GM23338 (cell line): ENCODE measurements at regions not wholly inside any gene's neighbourhood (a gene's known extent, or its start where the extent isn't known, plus 50 kb on each side); places are given as distances from the start of the nearest gene placed in this dataset.

ENCODE experiments used
- ATAC-seq: fragments of 200-7000 bp; cut with Tn5 transposase; 3 replicates; pipeline ENCODE4 v1.9.1; 2020
- DNase-seq: peaks from one replicate; pipeline ENCODE4 v3.0.0-alpha.2; 2015; ENCODE audit warnings: low spot score
- H2AFZ ChIP-seq: fragments of 200-600 bp; sonication (generic); 2 replicates; pipeline ENCODE4 v1.8.0; 2016; ENCODE audit warnings: antibody characterized with exemption, mild to moderate bottlenecking, moderate library complexity
- H3F3A ChIP-seq: fragments of 200-600 bp; sonication (generic); replicated peaks from 2 replicates; pipeline ENCODE4 v1.8.0; 2017; ENCODE audit warnings: antibody characterized with exemption, mixed run types, low read depth
- H3K27ac ChIP-seq: fragments of 200-600 bp; sonication (generic); 2 replicates; pipeline ENCODE4 v1.6.1; 2016; ENCODE audit warnings: low read depth
- H3K27me3 ChIP-seq: fragments of 200-600 bp; sonication (generic); 2 replicates; pipeline ENCODE4 v1.8.0; 2016; ENCODE audit warnings: mild to moderate bottlenecking, mixed run types, moderate library complexity; ENCODE audit not compliant: insufficient read depth
- H3K36me3 ChIP-seq: fragments of 200-600 bp; sonication (generic); 2 replicates; pipeline ENCODE4 v1.8.0; 2016; ENCODE audit warnings: mild to moderate bottlenecking; ENCODE audit not compliant: insufficient read depth
- H3K4me1 ChIP-seq: fragments of 200-600 bp; sonication (generic); 2 replicates; pipeline ENCODE4 v1.8.0; 2016; ENCODE audit warnings: mild to moderate bottlenecking, moderate library complexity; ENCODE audit not compliant: insufficient read depth
- H3K4me2 ChIP-seq: fragments of 200-600 bp; sonication (generic); 2 replicates; pipeline ENCODE4 v1.7.1; 2017; ENCODE audit warnings: mixed run types
- H3K4me3 ChIP-seq: fragments of 200-600 bp; sonication (generic); 2 replicates; pipeline ENCODE4 v1.6.1; 2016; ENCODE audit warnings: mixed run types
- H3K79me2 ChIP-seq: fragments of 200-600 bp; sonication (generic); replicated peaks from 2 replicates; pipeline ENCODE4 v1.8.0; 2017; ENCODE audit warnings: mild to moderate bottlenecking; ENCODE audit not compliant: insufficient read depth
- H3K9me2 ChIP-seq: fragments of 200-600 bp; sonication (generic); 2 replicates; pipeline ENCODE4 v1.8.0; 2017; ENCODE audit not compliant: insufficient read depth
- H4K20me1 ChIP-seq: fragments of 200-600 bp; sonication (generic); replicated peaks from 2 replicates; pipeline ENCODE4 v1.8.0; 2017; ENCODE audit warnings: mild to moderate bottlenecking; ENCODE audit not compliant: insufficient read depth
- H3K27ac Mint-ChIP-seq: 2 replicates; pipeline ENCODE4 v1.8.0; 2020; ENCODE audit warnings: inconsistent platforms, mild to moderate bottlenecking, moderate library complexity, mixed read lengths
- H3K27me3 Mint-ChIP-seq: 3 replicates; pipeline ENCODE4 v1.8.0; 2022; ENCODE audit warnings: low read depth, mild to moderate bottlenecking, moderate library complexity, mixed read lengths, inconsistent platforms; ENCODE audit not compliant: insufficient read depth, poor library complexity
- H3K36me3 Mint-ChIP-seq: 3 replicates; pipeline ENCODE4 v1.8.0; 2021; ENCODE audit warnings: low read depth, mild to moderate bottlenecking, inconsistent platforms, moderate library complexity, mixed read lengths
- H3K4me1 Mint-ChIP-seq: 3 replicates; pipeline ENCODE4 v1.8.0; 2020; ENCODE audit warnings: mild to moderate bottlenecking, inconsistent platforms, mixed read lengths
- H3K4me3 Mint-ChIP-seq: 3 replicates; pipeline ENCODE4 v1.8.0; 2021; ENCODE audit warnings: moderate library complexity, mild to moderate bottlenecking, inconsistent platforms, mixed read lengths
- H3K9me3 Mint-ChIP-seq: 3 replicates; pipeline ENCODE4 v1.8.0; 2020; ENCODE audit warnings: moderate library complexity, mild to moderate bottlenecking, inconsistent platforms, mixed read lengths
- ETS1 ChIP-seq: IDR thresholded peaks from 2 replicates; pipeline ENCODE4 v1.6.1; 2016; ENCODE audit warnings: antibody characterized with exemption
- EZH2 ChIP-seq: fragments of 200-600 bp; sonication (generic); IDR thresholded peaks from one replicate; pipeline ENCODE4 v1.8.0; 2017; ENCODE audit warnings: antibody characterized with exemption, mild to moderate bottlenecking, low read depth; ENCODE audit not compliant: unreplicated experiment
- POLR2AphosphoS5 ChIP-seq: IDR thresholded peaks from 2 replicates; pipeline ENCODE4 v1.6.1; 2016; ENCODE audit warnings: antibody characterized with exemption, low read depth
- REST ChIP-seq: IDR thresholded peaks from one replicate; pipeline ENCODE4 v1.6.1; 2018; ENCODE audit warnings: antibody characterized with exemption; ENCODE audit not compliant: unreplicated experiment
- ZNF331 ChIP-seq: fragments of 250-450 bp; sonication (Bioruptor Pico); IDR thresholded peaks from 2 replicates; pipeline ENCODE4 v1.5.0; 2020; ENCODE audit warnings: low read depth, mild to moderate bottlenecking, moderate library complexity

- H3K27ac ChIP-seq = no peak overlapping the region
- H4K20me1 ChIP-seq = no peaks in the 10 kb centered on the region
- Mint-ChIP-seq H3K4me1 (peaks cover 15% of the 10 kb centered on the region), H3K9me3 (no peaks in the 10 kb centered on the region), H3K4me3 (peak overlapping the region; percentile 63; the same call in 2 of the 3 replicates), H3K27me3 (no peaks in the 10 kb centered on the region), H3K27ac (peak overlapping the region; percentile 88), H3K36me3 (no peaks in the 10 kb centered on the region)
- peak overlapping the region; percentile 30; the same call in 1 of the 2 replicates for H3K4me3 ChIP-seq
- H3F3A ChIP-seq = no peaks in the 10 kb centered on the region
- H3K79me2 ChIP-seq = no peaks in the 10 kb centered on the region
- TF ChIP-seq ETS1 (peak; percentile 93), REST (no peak)
- peak overlapping the region; percentile 64 for H3K4me2 ChIP-seq
- peak overlapping the region; percentile 77 for H2AFZ ChIP-seq
- H3K4me1 ChIP-seq = peaks cover 6% of the 10 kb centered on the region; the same call in 1 of the 2 replicates
- DNase-seq (peak; percentile 84), ATAC-seq (peak; percentile 98)
- no peaks in the 10 kb centered on the region for H3K9me2 ChIP-seq
- H3K36me3 ChIP-seq = no peaks in the 10 kb centered on the region
- H3K27me3 ChIP-seq = no peaks in the 10 kb centered on the region
Measured at GRCh38 chr6:10146715-10147451, 268.0 kb downstream of the TFAP2A start.

GRCh38 chr6:10144772-10145171, 270.1 kb downstream of the TFAP2A start:
- no peak for TF ChIP-seq ETS1
- no peak for TF ChIP-seq POLR2AphosphoS5
- TF ChIP-seq EZH2 = no peak
- no peak for TF ChIP-seq ZNF331 (CRISPR knock-in tag)

More at GRCh38 chr6:10144772-10145171, 270.1 kb downstream of the TFAP2A start:
- DNase-seq (no peak), ATAC-seq (no peak)
- Histone ChIP-seq H4K20me1 (no peaks in the 10 kb centered on the region), H3K9me2 (no peaks in the 10 kb centered on the region), H3F3A (no peaks in the 10 kb centered on the region), H3K36me3 (no peaks in the 10 kb centered on the region), H3K79me2 (no peaks in the 10 kb centered on the region), H3K4me1 (peaks cover 13% of the 10 kb centered on the region), H3K27ac (no peak overlapping the region), H3K4me3 (no peak overlapping the region), H2AFZ (no peak overlapping the region), H3K4me2 (no peak overlapping the region), H3K27me3 (no peaks in the 10 kb centered on the region)
- no peak overlapping the region for H3K27ac Mint-ChIP-seq
- H3K36me3 Mint-ChIP-seq = no peaks in the 10 kb centered on the region
- no peaks in the 10 kb centered on the region for H3K27me3 Mint-ChIP-seq
- H3K4me1 Mint-ChIP-seq = peaks cover 27% of the 10 kb centered on the region
- H3K4me3 Mint-ChIP-seq = no peak overlapping the region
- H3K9me3 Mint-ChIP-seq = no peaks in the 10 kb centered on the region
